Caco-2 (cell line): ENCODE measurements at regions not wholly inside any gene's neighbourhood (a gene's known extent, or its start where the extent isn't known, plus 50 kb on each side); places are given as distances from the start of the nearest gene placed in this dataset.

Source experiments
- BruUV-seq: library from RNA; stranded (reverse); fragments of 400-500 nt; replicated peaks from 2 replicates; lab custom pipeline; 2021; lab: Mats Ljungman, UMichigan
- CTCF ChIA-PET: fragments of 300-600 bp; sonication (Branson Sonifier 250); formaldehyde crosslinking; loops from one replicate; lab custom pipeline; 2022; ENCODE audit warnings: antibody characterized with exemption; lab: Charles Lee
- POLR2A ChIA-PET: fragments of 300-600 bp; sonication (Branson Sonifier 250); formaldehyde crosslinking; loops from one replicate; lab custom pipeline; 2022; ENCODE audit warnings: antibody characterized with exemption; lab: Charles Lee
- DNase-seq, 2 experiments: peaks; one replicate each; pipeline versions ENCODE4 v3.0.0 to v3.0.0-alpha.2; 2020 to 2022
- H3K27me3 ChIP-seq: replicated peaks from 2 replicates; pipeline ENCODE4 v1.6.0; 2011; ENCODE audit warnings: low read length; ENCODE audit not compliant: control insufficient read depth, insufficient read depth
- H3K36me3 ChIP-seq: 2 replicates; pipeline ENCODE4 v1.5.1; 2011; ENCODE audit warnings: low read length; ENCODE audit not compliant: control insufficient read depth, insufficient read depth
- H3K4me1 ChIP-seq: fragments of 250-450 bp; sonication (Bioruptor Pico); 2 replicates; pipeline ENCODE4 v1.5.1; 2020; ENCODE audit warnings: mild to moderate bottlenecking
- H3K4me3 ChIP-seq: 2 replicates; pipeline ENCODE4 v1.5.1; 2011; ENCODE audit warnings: low read depth, mild to moderate bottlenecking, control low read depth, low read length
- H3K9me3 ChIP-seq: fragments of 250-450 bp; sonication (Bioruptor Pico); 2 replicates; pipeline ENCODE4 v1.5.1; 2020; ENCODE audit warnings: mild to moderate bottlenecking, moderate library complexity
- H3K27ac Mint-ChIP-seq: one replicate; pipeline ENCODE4 v1.8.0; 2022; ENCODE audit warnings: mixed read lengths; ENCODE audit not compliant: unreplicated experiment
- H3K27me3 Mint-ChIP-seq: one replicate; pipeline ENCODE4 v1.8.0; 2022; ENCODE audit warnings: mixed read lengths; ENCODE audit not compliant: insufficient read depth, unreplicated experiment
- H3K36me3 Mint-ChIP-seq: one replicate; pipeline ENCODE4 v1.8.0; 2022; ENCODE audit warnings: mild to moderate bottlenecking, mixed read lengths; ENCODE audit not compliant: insufficient read depth, unreplicated experiment
- H3K4me1 Mint-ChIP-seq: one replicate; pipeline ENCODE4 v1.8.0; 2022; ENCODE audit warnings: low read depth, mixed read lengths; ENCODE audit not compliant: unreplicated experiment
- H3K4me3 Mint-ChIP-seq: one replicate; pipeline ENCODE4 v1.8.0; 2022; ENCODE audit warnings: mild to moderate bottlenecking, moderate library complexity, mixed read lengths; ENCODE audit not compliant: unreplicated experiment
- H3K9me3 Mint-ChIP-seq: one replicate; pipeline ENCODE4 v1.8.0; 2022; ENCODE audit warnings: mixed read lengths; ENCODE audit not compliant: unreplicated experiment
- intact Hi-C: fragments of 100-400 bp; cut with micrococcal nuclease; formaldehyde crosslinking; loops from one replicate; pipeline ENCODE4 v1.10.0; 2022; ENCODE audit not compliant: unreplicated experiment
- TF ChIP-seq, protein P1 (sequence below), 2 experiments: fragments of 200-600 bp in 1 of 2; IDR thresholded peaks; 1 replicate in 1 of 2; 2 replicates in 1 of 2; pipeline versions ENCODE4 v1.5.1 to v1.8.0; 2011 to 2022; ENCODE audit warnings: antibody characterized with exemption in 1 of 2, control low read depth in 1 of 2, inconsistent platforms in 1 of 2, low read depth in 1 of 2, low read length in 1 of 2, mild to moderate bottlenecking in 1 of 2, moderate library complexity in 1 of 2; ENCODE audit not compliant: insufficient read depth in 1 of 2, severe bottlenecking in 1 of 2, unreplicated experiment in 1 of 2

DNA sequence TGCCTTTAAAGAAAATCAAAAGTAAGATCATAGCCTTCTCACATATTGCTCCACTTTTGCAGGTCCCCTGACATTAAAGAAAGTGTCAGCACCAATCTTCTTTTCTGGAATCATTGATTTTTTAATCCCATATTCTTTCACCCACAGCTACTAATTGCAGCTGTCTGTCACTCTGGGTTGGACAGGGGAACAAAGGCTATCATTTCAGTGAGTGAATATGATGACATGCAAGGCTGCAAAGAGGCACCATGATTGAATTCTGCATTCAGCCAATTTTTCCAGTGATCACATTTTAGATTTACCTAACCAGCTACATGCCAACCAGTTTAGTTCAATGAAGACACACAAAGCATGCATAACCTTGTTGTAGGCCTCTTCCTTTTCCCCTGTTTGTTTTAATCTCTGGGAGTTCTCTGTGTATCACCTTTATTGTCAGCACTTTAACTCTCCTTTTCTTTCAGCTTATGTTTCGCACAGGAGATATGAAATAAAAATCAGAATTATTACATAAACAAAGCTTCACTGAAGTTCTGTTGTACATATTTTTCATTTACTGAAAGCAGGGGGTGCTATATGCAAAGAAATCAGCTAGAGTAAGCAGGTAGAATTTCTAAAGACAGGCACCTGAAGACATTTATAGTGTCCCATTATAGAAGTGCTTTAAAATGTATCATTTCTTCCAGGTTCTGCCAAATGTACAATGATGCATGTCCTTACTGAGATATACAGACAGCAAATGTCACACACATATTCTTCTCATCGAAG, 584.8 kb downstream of the PLA2G4A start:
- POLR2A ChIA-PET = no interaction called here
- CTCF ChIA-PET = no interaction called here
- BruUV-seq = no TSS peak
- Histone ChIP-seq H3K4me1 (peaks cover 4% of the 10 kb centered on the region), H3K4me3 (no peak overlapping the region), H3K36me3 (no peaks in the 10 kb centered on the region), H3K27me3 (no peaks in the 10 kb centered on the region), H3K9me3 (no peaks in the 10 kb centered on the region)
- Mint-ChIP-seq H3K4me3 (no peak overlapping the region), H3K36me3 (no peaks in the 10 kb centered on the region), H3K27ac (no peak overlapping the region), H3K9me3 (no peaks in the 10 kb centered on the region), H3K27me3 (no peaks in the 10 kb centered on the region), H3K4me1 (peaks cover 8% of the 10 kb centered on the region)
- TF ChIP-seq, protein P1, sequence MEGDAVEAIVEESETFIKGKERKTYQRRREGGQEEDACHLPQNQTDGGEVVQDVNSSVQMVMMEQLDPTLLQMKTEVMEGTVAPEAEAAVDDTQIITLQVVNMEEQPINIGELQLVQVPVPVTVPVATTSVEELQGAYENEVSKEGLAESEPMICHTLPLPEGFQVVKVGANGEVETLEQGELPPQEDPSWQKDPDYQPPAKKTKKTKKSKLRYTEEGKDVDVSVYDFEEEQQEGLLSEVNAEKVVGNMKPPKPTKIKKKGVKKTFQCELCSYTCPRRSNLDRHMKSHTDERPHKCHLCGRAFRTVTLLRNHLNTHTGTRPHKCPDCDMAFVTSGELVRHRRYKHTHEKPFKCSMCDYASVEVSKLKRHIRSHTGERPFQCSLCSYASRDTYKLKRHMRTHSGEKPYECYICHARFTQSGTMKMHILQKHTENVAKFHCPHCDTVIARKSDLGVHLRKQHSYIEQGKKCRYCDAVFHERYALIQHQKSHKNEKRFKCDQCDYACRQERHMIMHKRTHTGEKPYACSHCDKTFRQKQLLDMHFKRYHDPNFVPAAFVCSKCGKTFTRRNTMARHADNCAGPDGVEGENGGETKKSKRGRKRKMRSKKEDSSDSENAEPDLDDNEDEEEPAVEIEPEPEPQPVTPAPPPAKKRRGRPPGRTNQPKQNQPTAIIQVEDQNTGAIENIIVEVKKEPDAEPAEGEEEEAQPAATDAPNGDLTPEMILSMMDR (IDR thresholded peaks at IDR 0.05; ENCODE audit: insufficient read depth in 1 of 2, low read depth in 1 of 2, low read length in 1 of 2, severe bottlenecking in 1 of 2, unreplicated experiment in 1 of 2) = peak; percentile 23 to 28
- no peak for DNase-seq
- intact Hi-C loops = no loop called here

DNA sequence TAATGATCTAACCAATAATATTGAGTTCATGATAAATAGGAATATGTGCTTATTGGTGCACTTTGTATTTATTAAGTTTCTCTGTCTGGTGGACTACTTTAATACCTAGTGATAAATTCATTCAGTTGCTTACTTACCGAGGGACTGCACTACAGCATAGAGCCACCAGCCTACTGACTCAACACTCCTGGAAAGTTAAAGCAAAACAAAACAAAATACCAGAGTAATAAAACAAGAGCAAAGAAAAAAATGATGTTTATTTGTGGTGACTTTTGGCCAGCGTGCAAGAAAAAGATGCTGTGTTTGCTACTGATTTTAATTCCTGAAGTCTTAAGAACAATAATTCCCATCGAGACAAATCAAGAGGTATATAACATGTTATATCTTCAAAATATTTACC, 586.3 kb downstream of the PLA2G4A start:
- Histone ChIP-seq H3K36me3 (no peaks in the 10 kb centered on the region), H3K4me1 (no peaks in the 10 kb centered on the region), H3K9me3 (no peaks in the 10 kb centered on the region), H3K4me3 (no peak overlapping the region), H3K27me3 (no peaks in the 10 kb centered on the region)
- Mint-ChIP-seq H3K4me3 (no peak overlapping the region), H3K9me3 (no peaks in the 10 kb centered on the region), H3K4me1 (no peaks in the 10 kb centered on the region), H3K36me3 (no peaks in the 10 kb centered on the region), H3K27ac (no peak overlapping the region), H3K27me3 (no peaks in the 10 kb centered on the region)
- POLR2A ChIA-PET = no interaction called here
- CTCF ChIA-PET = no interaction called here
- intact Hi-C loops = no loop called here
- TF ChIP-seq, protein P1 (IDR thresholded peaks at IDR 0.05; ENCODE audit: insufficient read depth in 1 of 2, low read depth in 1 of 2, low read length in 1 of 2, severe bottlenecking in 1 of 2, unreplicated experiment in 1 of 2) = no peak
- no TSS peak for BruUV-seq
- no peak for DNase-seq

DNA sequence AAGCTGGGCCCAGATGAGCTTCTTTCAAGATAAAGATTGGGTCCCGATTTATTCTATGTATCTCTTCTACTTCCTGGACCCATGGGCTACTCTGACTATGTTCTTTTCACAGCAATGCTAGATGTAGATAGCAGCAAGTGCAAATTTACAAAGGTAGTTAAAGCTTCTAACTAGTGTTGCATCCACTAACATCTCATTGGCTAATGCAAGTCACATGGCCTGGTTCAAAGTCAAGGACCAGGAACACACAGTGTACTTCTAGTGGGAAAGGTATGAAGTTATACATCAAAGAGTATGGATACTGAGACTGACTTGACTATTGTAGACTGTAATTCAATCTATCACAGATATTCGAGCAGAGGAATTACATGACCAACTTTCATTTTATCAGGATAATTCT, 588.8 kb downstream of the PLA2G4A start:
- Histone ChIP-seq H3K4me3 (no peak overlapping the region), H3K27me3 (no peaks in the 10 kb centered on the region), H3K4me1 (no peaks in the 10 kb centered on the region), H3K9me3 (no peaks in the 10 kb centered on the region), H3K36me3 (no peaks in the 10 kb centered on the region)
- H3K36me3 Mint-ChIP-seq = no peaks in the 10 kb centered on the region
- no TSS peak for BruUV-seq
- POLR2A ChIA-PET = no interaction called here
- H3K27me3 Mint-ChIP-seq = no peaks in the 10 kb centered on the region
- H3K4me1 Mint-ChIP-seq = no peaks in the 10 kb centered on the region
- CTCF ChIA-PET = no interaction called here
- no peak for DNase-seq
- H3K27ac Mint-ChIP-seq = no peak overlapping the region
- no peaks in the 10 kb centered on the region for H3K9me3 Mint-ChIP-seq
- H3K4me3 Mint-ChIP-seq = no peak overlapping the region
- intact Hi-C loops = no loop called here
- TF ChIP-seq, protein P1 (IDR thresholded peaks at IDR 0.05; ENCODE audit: insufficient read depth in 1 of 2, low read depth in 1 of 2, low read length in 1 of 2, severe bottlenecking in 1 of 2, unreplicated experiment in 1 of 2) = no peak
